Pons (tissue), 1 donor: ENCODE measurements at regions not wholly inside any gene's neighbourhood (a gene's known extent, or its start where the extent isn't known, plus 50 kb on each side); places are given as distances from the start of the nearest gene placed in this dataset.
"Not testable (repeated sequence)": the region's sequence is repeated elsewhere in the genome, so short reads cannot be mapped to it uniquely, and the experiment has no call there.

Source experiments
- DNase-seq: peaks from one replicate; pipeline ENCODE4 v3.0.0-alpha.2; 2016; ENCODE audit warnings: low spot score

GRCh38 chr21:35199733-35200015, 150.6 kb upstream of the RUNX1 start:
- DNase-seq, result no peak

DNA sequence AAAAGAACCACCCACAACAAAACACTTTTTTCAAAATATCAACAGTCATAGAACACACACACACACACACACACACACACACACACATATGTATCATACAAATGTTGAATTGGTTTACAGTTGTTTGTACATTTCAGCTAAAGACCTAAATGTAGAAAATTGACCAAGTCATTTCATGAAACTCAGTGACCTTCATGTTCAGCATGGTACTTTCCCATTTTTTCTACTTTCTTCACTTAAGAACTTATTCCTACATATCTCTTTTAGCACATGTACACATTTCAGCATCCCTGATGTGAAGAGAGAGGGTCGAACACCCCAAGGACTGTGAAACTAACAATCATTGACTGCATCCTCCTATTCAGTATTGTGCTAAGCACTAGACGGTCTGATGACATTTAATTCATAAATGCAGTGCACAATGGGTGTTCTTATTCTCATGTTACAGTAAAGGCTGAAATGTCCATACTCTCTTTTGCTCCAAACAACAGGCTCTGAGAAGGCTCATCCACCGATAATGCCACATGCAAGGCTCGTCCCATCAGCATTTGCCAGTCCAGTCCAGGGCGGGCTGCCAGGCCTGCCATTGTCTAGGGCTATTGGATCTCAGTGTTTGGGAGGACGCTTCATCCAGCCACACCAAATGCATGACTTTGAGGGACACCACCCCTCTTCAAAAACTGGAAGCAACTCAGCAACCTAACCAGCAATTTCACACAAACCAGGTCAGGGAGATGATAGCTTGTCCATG, 150.1 kb upstream of the RUNX1 start:
- DNase-seq, result no peak

- no peak for DNase-seq
These were observed 149.5 kb upstream of the RUNX1 start for GRCh38 chr21:35198565-35198964.

GRCh38 chr21:35197992-35198431, 148.9 kb upstream of the RUNX1 start:
- DNase-seq, result no peak

DNA sequence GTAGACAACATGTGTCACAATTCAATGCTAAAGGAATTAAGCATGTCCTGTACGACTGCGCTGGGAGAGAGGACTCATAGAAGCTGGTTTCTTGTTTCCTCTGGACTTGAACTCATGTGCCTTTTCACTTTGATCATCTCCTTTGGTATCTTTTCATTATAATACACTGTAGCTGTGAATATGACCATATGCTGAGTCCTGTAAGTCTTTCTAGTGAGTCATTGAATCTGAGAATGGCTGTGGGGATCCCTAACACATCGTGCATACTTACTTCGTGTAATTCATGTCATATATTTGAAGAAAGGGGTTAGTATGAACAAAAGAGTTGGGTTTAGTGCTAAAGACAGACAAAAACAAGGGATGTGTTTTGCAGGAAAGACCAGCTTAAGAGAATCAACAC, 148.1 kb upstream of the RUNX1 start:
- no peak for DNase-seq

DNA sequence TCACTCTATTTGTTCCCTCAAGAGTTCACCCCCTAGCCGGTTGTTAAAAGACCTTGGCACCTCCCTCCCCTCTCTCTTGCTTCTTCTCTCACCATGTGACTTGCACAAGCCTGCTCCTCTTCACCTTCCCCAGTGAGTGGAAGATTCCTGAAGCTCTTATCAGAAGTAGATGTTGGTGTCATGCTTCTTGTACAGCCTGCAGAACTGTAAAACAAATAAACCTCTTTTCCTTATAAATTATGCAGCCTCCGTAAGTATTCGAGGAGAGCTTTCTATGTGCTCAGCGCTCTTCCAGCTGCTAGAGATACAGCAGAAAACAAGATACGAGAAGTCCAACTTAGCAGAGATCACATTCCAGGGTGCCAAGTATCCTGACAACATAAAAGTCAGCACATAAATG, 147.0 kb upstream of the RUNX1 start:
- no peak for DNase-seq

DNA sequence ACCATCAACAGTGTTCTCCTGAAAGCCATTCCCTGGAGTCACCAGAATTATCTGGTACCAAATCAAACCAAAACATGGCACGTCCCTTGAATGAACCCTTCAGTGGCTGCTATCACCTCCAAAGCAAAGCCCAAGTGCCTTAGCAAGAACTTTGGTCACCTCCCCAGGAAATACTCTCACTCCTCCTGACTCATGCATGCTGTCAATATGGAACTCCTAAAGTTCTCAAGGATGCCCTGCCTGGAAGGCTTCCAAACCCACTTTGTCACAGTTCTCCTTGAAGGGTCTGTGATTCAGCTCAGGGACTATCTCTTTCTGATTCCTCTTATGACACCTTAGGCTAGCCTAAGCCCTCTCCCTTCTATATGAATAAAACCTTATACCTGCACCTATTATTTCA, 146.1 kb upstream of the RUNX1 start:
- no peak for DNase-seq

GRCh38 chr21:35191754-35192153, 142.7 kb upstream of the RUNX1 start:
- no peak for DNase-seq

DNA sequence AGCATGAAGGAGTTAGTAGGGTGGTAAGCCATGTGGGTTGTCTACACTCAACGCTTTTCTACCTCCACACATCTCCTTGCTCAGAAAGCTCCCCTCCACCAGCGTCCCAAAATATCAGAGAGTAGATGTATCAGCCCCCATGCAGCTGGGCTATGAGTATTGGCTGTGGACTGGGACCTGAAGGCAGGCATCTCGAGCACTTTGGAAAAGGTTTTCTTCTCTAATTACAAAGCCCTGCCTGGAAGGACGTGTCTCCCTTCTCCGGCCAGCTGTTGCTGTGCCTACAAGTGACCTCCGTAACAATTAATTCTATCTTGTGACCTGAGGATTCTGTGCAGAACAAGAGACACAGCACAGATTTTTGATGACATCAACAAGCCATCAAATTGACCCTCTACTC, 142.0 kb upstream of the RUNX1 start:
- DNase-seq, result no peak

DNA sequence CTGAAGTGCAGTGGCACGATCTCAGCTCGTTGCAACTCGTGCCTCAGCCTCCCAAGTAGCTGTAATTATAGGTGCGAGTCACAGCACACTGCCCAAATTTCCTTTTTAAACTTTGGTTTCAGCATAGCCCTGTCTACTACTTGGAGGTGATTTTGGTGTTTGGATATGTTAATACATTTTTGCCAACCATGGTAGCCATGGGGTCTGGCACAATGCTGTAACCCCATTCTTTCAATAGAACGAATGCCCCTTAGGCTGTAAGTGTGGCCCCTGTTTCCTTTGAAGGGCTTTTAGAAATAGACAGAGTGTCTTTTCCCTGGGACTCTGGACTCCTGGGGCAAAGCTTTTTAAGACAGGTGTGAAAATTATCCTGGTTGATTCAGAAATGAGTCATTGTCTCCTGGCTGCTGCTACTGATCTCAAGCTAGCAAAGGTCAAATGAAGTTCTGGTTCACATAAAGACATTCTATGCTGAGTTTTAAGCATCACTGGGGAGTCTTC, 141.1 kb upstream of the RUNX1 start:
- no peak for DNase-seq

DNA sequence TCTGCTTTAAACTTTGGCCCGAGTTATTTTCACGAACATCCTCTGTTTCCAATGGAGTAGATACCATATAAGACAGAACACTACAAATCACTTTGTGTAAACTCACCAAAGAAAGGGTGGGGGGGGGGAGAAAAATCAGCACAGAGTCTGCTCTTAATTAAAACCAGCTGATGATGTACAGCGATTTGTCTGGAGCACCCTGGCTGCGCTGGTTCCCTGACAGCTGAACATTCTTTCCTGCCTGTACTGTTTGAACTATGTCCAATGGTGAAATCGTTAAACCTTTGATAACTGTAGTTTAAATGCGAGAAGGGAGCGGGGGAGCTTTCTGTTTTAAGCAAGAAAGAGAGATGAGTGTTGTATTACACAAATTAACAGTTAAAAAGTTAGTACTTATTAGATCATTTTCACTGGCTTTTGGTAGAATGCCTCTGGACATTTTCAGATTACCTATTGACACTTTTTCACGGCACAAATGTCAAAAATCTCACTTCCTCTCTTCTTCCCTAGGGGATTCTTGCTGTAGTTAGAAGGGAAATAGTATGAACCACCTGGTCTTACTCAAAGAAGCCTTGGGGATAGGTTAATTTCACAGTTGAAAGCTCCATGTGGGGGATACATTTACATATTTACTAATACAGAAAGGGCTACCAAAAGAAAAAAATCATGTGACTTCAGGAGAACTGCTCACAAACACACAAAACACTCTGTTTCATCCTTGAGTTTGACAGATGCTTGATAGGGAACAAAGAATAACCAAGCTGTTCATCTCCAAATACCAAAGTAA, 140.2 kb upstream of the RUNX1 start:
- no peak for DNase-seq

GRCh38 chr21:35183389-35183788, 134.3 kb upstream of the RUNX1 start:
- DNase-seq, result not testable (repeated sequence)

- no peak for DNase-seq
These were observed 131.0 kb upstream of the RUNX1 start for GRCh38 chr21:35179990-35180540.

- DNase-seq, result no peak
These were observed 129.7 kb upstream of the RUNX1 start for GRCh38 chr21:35178827-35179226.

DNA sequence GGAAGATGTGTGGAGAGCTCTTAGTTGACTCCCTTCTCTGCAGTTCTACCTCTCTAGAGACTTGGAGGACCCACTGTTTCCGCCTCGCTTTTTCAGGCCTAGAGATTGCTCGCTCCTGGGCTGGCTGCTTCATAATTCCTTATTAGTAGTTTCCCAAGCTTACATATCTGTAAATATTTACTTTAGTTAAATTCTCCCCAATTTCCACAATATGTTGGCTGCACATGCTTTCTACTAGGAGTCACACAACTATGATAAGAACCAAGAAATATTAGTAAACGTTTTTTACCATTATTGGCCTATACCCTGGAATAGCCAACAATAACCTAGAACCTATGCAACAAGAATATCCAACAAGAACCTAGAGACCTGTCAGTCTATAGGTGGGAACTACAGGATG, 129.0 kb upstream of the RUNX1 start:
- no peak for DNase-seq

- no peak for DNase-seq
These were observed 123.1 kb upstream of the RUNX1 start for GRCh38 chr21:35172231-35172630.

GRCh38 chr21:35171385-35171784, 122.3 kb upstream of the RUNX1 start:
- DNase-seq, result no peak

DNA sequence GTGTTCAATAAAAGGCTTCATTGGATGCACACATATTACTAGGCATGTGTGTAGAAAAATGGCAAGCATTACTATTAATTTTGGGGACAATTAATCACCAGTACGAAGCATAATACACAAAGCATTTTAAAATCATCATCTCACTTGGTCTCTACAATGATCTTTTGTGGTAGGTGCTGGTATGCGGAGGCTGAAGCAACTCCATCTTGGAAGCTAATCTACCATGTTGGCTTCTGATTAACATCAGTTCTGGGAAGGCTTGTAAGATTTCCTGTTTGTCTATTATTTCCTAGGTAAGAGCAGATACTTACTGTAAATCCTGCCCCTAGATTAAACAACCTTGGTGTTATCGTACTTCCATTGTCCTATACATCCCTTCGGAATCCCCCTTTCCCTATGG, 121.7 kb upstream of the RUNX1 start:
- DNase-seq, result no peak

DNA sequence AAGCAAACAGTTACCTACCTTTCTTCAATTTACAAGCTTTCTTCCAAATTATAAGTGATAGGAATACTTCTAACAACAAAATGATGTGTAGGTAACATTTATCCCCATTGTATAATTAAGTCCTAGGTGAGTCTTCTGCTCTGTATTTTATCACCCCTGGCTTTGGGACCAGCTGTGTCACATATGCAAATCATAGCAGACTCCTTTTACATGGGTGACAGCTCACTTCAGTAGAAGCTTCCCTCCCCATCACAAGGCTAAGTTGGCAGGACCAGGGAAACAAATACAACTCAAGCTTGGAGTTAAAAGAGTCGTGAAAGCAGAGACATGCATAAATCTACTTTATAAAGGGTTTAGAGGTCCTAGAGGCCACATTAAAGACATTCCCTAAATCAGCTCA, 121.1 kb upstream of the RUNX1 start:
- DNase-seq, result no peak

- DNase-seq, result no peak
These were observed 120.5 kb upstream of the RUNX1 start for GRCh38 chr21:35169574-35169973.

DNA sequence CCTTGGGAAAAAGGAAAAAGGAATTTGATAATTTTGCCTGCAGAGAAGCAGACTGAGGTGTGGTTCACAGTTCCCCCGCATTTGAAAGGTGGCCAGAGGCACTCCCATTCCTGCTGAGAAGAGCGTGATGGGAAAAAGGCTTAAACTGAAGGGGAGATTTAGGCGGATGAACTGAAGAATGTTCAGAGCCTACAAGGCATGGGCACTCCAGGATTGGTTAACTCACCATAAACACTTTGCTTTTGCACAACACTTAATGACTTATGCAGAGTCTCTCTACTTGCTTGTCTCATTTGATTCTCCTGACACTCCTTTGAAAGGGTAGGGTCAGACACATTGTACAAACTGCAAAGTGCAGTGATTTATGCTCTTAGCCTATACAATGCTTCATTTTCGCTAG, 119.6 kb upstream of the RUNX1 start:
- DNase-seq, result no peak

GRCh38 chr21:35164971-35165483, 115.9 kb upstream of the RUNX1 start:
- DNase-seq, result no peak

GRCh38 chr21:35164380-35164779, 115.3 kb upstream of the RUNX1 start:
- DNase-seq, result no peak
